OCI-LY3 (cell line): ENCODE measurements at regions not wholly inside any gene's neighbourhood (a gene's known extent, or its start where the extent isn't known, plus 50 kb on each side); places are given as distances from the start of the nearest gene placed in this dataset.
A peak's percentile ranks its signal among the peaks of the same experiment; 100 is the strongest.

Experiments used
- H2AFZ ChIP-seq: fragments of 200-600, 300-600 bp; shearing (Covaris generic); 2 replicates; pipeline ENCODE4 v1.6.0; 2014; ENCODE audit warnings: antibody characterized with exemption, low read depth, low read length
- H3K27ac ChIP-seq: fragments of 200-600, 300-600 bp; sonication (generic); 2 replicates; pipeline ENCODE4 v1.5.1; 2014; ENCODE audit warnings: mild to moderate bottlenecking, low read length, moderate library complexity, mixed read lengths
- H3K27me3 ChIP-seq: fragments of 200-600, 300-600 bp; sonication (generic); 2 replicates; pipeline ENCODE4 v1.6.1; 2014; ENCODE audit warnings: low read depth, low read length, mixed read lengths
- H3K36me3 ChIP-seq: fragments of 200-600, 300-600 bp; sonication (generic); replicated peaks from 2 replicates; pipeline ENCODE3; 2014; ENCODE audit warnings: low read depth, low read length, mixed read lengths
- H3K4me1 ChIP-seq: fragments of 300-600, 200-600 bp; sonication (generic); 2 replicates; pipeline ENCODE4 v1.6.1; 2014; ENCODE audit warnings: low read length, mixed read lengths
- H3K4me2 ChIP-seq: fragments of 200-600, 300-600 bp; sonication (generic); 2 replicates; pipeline ENCODE4 v1.6.1; 2014; ENCODE audit warnings: low read length, mixed read lengths
- H3K4me3 ChIP-seq: fragments of 300-600, 200-600 bp; sonication (generic); 2 replicates; pipeline ENCODE4 v1.5.1; 2014; ENCODE audit warnings: antibody characterized with exemption, mild to moderate bottlenecking, low read length, moderate library complexity
- H3K79me2 ChIP-seq: fragments of 300-600, 200-600 bp; shearing (Covaris generic); 2 replicates; pipeline ENCODE4 v1.6.1; 2014; ENCODE audit warnings: mild to moderate bottlenecking, low read length, mixed read lengths
- H3K9ac ChIP-seq: fragments of 300-600, 200-600 bp; shearing (Covaris generic); 2 replicates; pipeline ENCODE4 v1.6.0; 2014; ENCODE audit warnings: mild to moderate bottlenecking, low read length, moderate library complexity
- H3K9me3 ChIP-seq: fragments of 200-600, 300-600 bp; shearing (Covaris generic); 2 replicates; pipeline ENCODE4 v1.6.1; 2014; ENCODE audit warnings: low read length, mixed read lengths; ENCODE audit not compliant: insufficient read depth
- H4K20me1 ChIP-seq: fragments of 200-600, 300-600 bp; sonication (generic); 2 replicates; pipeline ENCODE4 v1.6.1; 2016; ENCODE audit warnings: low read length, mixed read lengths; ENCODE audit not compliant: insufficient read depth
- CTCF ChIP-seq: fragments of 200-600, 300-600 bp; sonication (generic); IDR thresholded peaks from 2 replicates; pipeline ENCODE4 v1.5.1; 2014; ENCODE audit warnings: antibody characterized with exemption, low read length, low read depth
- EZH2phosphoT487 ChIP-seq: fragments of 200-600 bp; shearing (Covaris generic); IDR thresholded peaks from 2 replicates; pipeline ENCODE4 v1.6.1; 2018; ENCODE audit warnings: antibody characterized with exemption, mixed run types, low read depth

- no peak overlapping the region for H3K27ac ChIP-seq
- H3K4me2 ChIP-seq: no peak overlapping the region
- no peaks in the 10 kb centered on the region for H3K27me3 ChIP-seq
- H3K79me2 ChIP-seq: no peaks in the 10 kb centered on the region
- H3K9ac ChIP-seq: no peak overlapping the region
- no peaks in the 10 kb centered on the region for H3K4me1 ChIP-seq
- no peak overlapping the region for H2AFZ ChIP-seq
- H3K9me3 ChIP-seq: no peaks in the 10 kb centered on the region
- no peaks in the 10 kb centered on the region for H4K20me1 ChIP-seq
- no peaks in the 10 kb centered on the region for H3K36me3 ChIP-seq
- H3K4me3 ChIP-seq: no peak overlapping the region
- TF ChIP-seq EZH2phosphoT487 (no peak), CTCF (no peak)
These were observed 408.9 kb upstream of the FBXO33 start for GRCh38 chr14:39841088-39841487.

GRCh38 chr14:39827901-39828655 is 395.8 kb upstream of the FBXO33 start:
- no peaks in the 10 kb centered on the region for H3K9me3 ChIP-seq
- H3K4me3 ChIP-seq: peak overlapping the region; percentile 49
- H4K20me1 ChIP-seq: no peaks in the 10 kb centered on the region
- H3K9ac ChIP-seq: peak overlapping the region; percentile 48
- TF ChIP-seq EZH2phosphoT487: no peak
- no peak for TF ChIP-seq CTCF
- H3K27ac ChIP-seq: peak overlapping the region; percentile 88
- H3K27me3 ChIP-seq: no peaks in the 10 kb centered on the region
- H3K36me3 ChIP-seq: no peaks in the 10 kb centered on the region
- H3K4me1 ChIP-seq: peaks cover 43% of the 10 kb centered on the region
- H2AFZ ChIP-seq: no peak overlapping the region
- peak overlapping the region; percentile 72 for H3K4me2 ChIP-seq
- H3K79me2 ChIP-seq: no peaks in the 10 kb centered on the region

GRCh38 chr14:39812532-39813320 is 380.5 kb upstream of the FBXO33 start:
- TF ChIP-seq EZH2phosphoT487 (no peak), CTCF (no peak)
- Histone ChIP-seq H2AFZ (no peak overlapping the region), H4K20me1 (no peaks in the 10 kb centered on the region), H3K4me2 (peak overlapping the region; percentile 46), H3K4me3 (no peak overlapping the region), H3K4me1 (peaks cover 24% of the 10 kb centered on the region), H3K27me3 (no peaks in the 10 kb centered on the region), H3K27ac (no peak overlapping the region), H3K79me2 (no peaks in the 10 kb centered on the region), H3K9me3 (no peaks in the 10 kb centered on the region), H3K9ac (no peak overlapping the region), H3K36me3 (no peaks in the 10 kb centered on the region)

- Histone ChIP-seq H3K9me3 (no peaks in the 10 kb centered on the region), H3K4me3 (no peak overlapping the region), H3K4me1 (peaks cover 12% of the 10 kb centered on the region; the same call in 1 of the 2 replicates), H3K27me3 (no peaks in the 10 kb centered on the region), H2AFZ (no peak overlapping the region), H3K27ac (no peak overlapping the region), H3K9ac (no peak overlapping the region), H3K36me3 (no peaks in the 10 kb centered on the region), H3K4me2 (no peak overlapping the region), H3K79me2 (no peaks in the 10 kb centered on the region), H4K20me1 (no peaks in the 10 kb centered on the region)
- TF ChIP-seq CTCF (no peak), EZH2phosphoT487 (no peak)
These were observed 375.0 kb upstream of the FBXO33 start for GRCh38 chr14:39807271-39807670.
